MM.1S (cell line): ENCODE measurements at regions not wholly inside any gene's neighbourhood (a gene's known extent, or its start where the extent isn't known, plus 50 kb on each side); places are given as distances from the start of the nearest gene placed in this dataset.

ENCODE experiments used
- DNase-seq: peaks from one replicate; pipeline ENCODE4 v3.0.0-alpha.2; 2015
- H2AFZ ChIP-seq: fragments of 300-600 bp; sonication (generic); 2 replicates; pipeline ENCODE4 v1.6.0; 2016; ENCODE audit warnings: antibody characterized with exemption, low read length
- H3F3A ChIP-seq: fragments of 300-600 bp; sonication (generic); 2 replicates; pipeline ENCODE4 v1.6.1; 2016; ENCODE audit warnings: mild to moderate bottlenecking, antibody characterized with exemption, low read length, moderate library complexity, mixed read lengths; ENCODE audit not compliant: insufficient read depth
- H3K27ac ChIP-seq: fragments of 300-600 bp; sonication (generic); 2 replicates; pipeline ENCODE4 v1.5.1; 2016; ENCODE audit warnings: mild to moderate bottlenecking, low read length
- H3K27me3 ChIP-seq: fragments of 300-600 bp; sonication (generic); replicated peaks from 2 replicates; pipeline ENCODE4 v1.6.0; 2016; ENCODE audit warnings: low read length; ENCODE audit not compliant: insufficient read depth
- H3K36me3 ChIP-seq: fragments of 300-600 bp; sonication (generic); replicated peaks from 2 replicates; pipeline ENCODE4 v1.6.1; 2016; ENCODE audit warnings: mild to moderate bottlenecking, low read length, mixed read lengths; ENCODE audit not compliant: insufficient read depth
- H3K4me1 ChIP-seq: fragments of 300-600 bp; sonication (generic); 2 replicates; pipeline ENCODE4 v1.6.1; 2016; ENCODE audit warnings: low read length, mixed read lengths
- H3K4me2 ChIP-seq: fragments of 300-600 bp; sonication (generic); 2 replicates; pipeline ENCODE4 v1.6.0; 2016; ENCODE audit warnings: low read depth, low read length
- H3K4me3 ChIP-seq: fragments of 300-600 bp; sonication (generic); 2 replicates; pipeline ENCODE4 v1.5.1; 2016; ENCODE audit warnings: low read length, mixed read lengths
- H3K79me2 ChIP-seq: fragments of 300-600 bp; sonication (generic); 2 replicates; pipeline ENCODE4 v1.6.1; 2016; ENCODE audit warnings: mixed run types, low read length, mixed read lengths
- H3K9ac ChIP-seq: fragments of 300-600 bp; sonication (generic); 2 replicates; pipeline ENCODE4 v1.6.1; 2016; ENCODE audit warnings: low read length, mixed read lengths
- H3K9me2 ChIP-seq: fragments of 300-600 bp; sonication (generic); replicated peaks from 2 replicates; pipeline ENCODE4 v1.6.1; 2016; ENCODE audit warnings: mild to moderate bottlenecking, low read length, mixed read lengths; ENCODE audit not compliant: insufficient read depth
- H3K9me3 ChIP-seq: fragments of 300-600 bp; sonication (generic); replicated peaks from 2 replicates; pipeline ENCODE4 v1.6.1; 2016; ENCODE audit warnings: mild to moderate bottlenecking, low read length, mixed read lengths; ENCODE audit not compliant: insufficient read depth
- H4K20me1 ChIP-seq: fragments of 300-600 bp; sonication (generic); 2 replicates; pipeline ENCODE4 v1.6.1; 2016; ENCODE audit warnings: mild to moderate bottlenecking, low read length, moderate library complexity, mixed read lengths; ENCODE audit not compliant: insufficient read depth
- EZH2 ChIP-seq: fragments of 300-600 bp; sonication (generic); optimal IDR thresholded peaks from 2 replicates; pipeline ENCODE3; 2017; ENCODE audit warnings: low read depth, mild to moderate bottlenecking, antibody characterized with exemption, low read length, mixed read lengths
- EZH2phosphoT487 ChIP-seq: fragments of 300-600 bp; sonication (generic); IDR thresholded peaks from 2 replicates; pipeline ENCODE4 v1.6.1; 2018; ENCODE audit warnings: antibody characterized with exemption, low read length
- TF ChIP-seq, protein P1 (sequence below): fragments of 300-600 bp; sonication (generic); IDR thresholded peaks from 2 replicates; pipeline ENCODE4 v1.5.1; 2016; ENCODE audit warnings: antibody characterized with exemption, low read length, mixed read lengths

DNA sequence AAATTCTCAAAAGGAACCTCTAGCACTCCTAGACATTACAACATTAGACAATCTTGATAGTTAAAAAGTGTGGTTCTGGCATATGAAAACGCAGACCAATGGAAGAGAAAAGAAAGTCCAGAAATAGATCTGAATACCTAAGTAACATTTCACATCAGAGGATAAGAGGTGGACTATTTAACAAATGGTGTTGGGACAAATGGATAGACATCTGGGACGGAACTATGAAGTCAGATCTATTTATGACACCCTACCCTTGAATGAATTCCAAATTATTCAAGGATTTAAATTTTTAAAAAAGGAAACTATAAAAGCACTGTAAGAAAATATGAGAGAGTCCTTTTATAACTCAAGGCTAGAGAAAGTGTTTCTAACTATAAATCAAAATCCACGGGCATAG lies 111.3 kb downstream of the SCN11A start:
- H3K79me2 ChIP-seq: no peaks in the 10 kb centered on the region
- H3F3A ChIP-seq: no peaks in the 10 kb centered on the region
- H3K9me2 ChIP-seq: no peaks in the 10 kb centered on the region
- no peaks in the 10 kb centered on the region for H4K20me1 ChIP-seq
- no peaks in the 10 kb centered on the region for H3K9me3 ChIP-seq
- H3K27ac ChIP-seq: no peak overlapping the region
- no peaks in the 10 kb centered on the region for H3K36me3 ChIP-seq
- no peak overlapping the region for H2AFZ ChIP-seq
- H3K4me2 ChIP-seq: no peak overlapping the region
- TF ChIP-seq EZH2: no peak
- TF ChIP-seq, protein P1, sequence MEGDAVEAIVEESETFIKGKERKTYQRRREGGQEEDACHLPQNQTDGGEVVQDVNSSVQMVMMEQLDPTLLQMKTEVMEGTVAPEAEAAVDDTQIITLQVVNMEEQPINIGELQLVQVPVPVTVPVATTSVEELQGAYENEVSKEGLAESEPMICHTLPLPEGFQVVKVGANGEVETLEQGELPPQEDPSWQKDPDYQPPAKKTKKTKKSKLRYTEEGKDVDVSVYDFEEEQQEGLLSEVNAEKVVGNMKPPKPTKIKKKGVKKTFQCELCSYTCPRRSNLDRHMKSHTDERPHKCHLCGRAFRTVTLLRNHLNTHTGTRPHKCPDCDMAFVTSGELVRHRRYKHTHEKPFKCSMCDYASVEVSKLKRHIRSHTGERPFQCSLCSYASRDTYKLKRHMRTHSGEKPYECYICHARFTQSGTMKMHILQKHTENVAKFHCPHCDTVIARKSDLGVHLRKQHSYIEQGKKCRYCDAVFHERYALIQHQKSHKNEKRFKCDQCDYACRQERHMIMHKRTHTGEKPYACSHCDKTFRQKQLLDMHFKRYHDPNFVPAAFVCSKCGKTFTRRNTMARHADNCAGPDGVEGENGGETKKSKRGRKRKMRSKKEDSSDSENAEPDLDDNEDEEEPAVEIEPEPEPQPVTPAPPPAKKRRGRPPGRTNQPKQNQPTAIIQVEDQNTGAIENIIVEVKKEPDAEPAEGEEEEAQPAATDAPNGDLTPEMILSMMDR: no peak
- no peak for TF ChIP-seq EZH2phosphoT487
- H3K27me3 ChIP-seq: no peaks in the 10 kb centered on the region
- no peak overlapping the region for H3K4me3 ChIP-seq
- H3K9ac ChIP-seq: no peak overlapping the region
- H3K4me1 ChIP-seq: no peaks in the 10 kb centered on the region
- no peak for DNase-seq

DNA sequence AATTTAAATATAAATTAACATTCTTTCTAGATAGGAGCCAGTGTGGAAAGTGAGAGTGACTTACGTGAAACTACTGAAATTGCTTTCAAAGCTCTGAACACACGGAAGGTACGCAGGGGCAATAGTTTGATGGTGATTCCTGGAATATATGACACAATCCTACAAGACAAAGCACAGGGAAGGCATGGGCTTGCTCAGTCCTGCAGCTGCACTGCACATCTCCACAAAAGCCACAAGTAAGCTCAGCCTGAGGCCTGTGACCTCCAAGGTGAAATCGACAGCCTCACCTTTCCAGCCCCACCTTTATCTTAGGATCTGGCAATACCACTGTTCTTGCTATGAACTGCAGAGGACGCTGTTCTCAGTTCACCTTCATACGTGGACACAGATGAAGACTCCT lies 109.3 kb upstream of the SCN10A start:
- TF ChIP-seq EZH2 (no peak), EZH2phosphoT487 (no peak)
- TF ChIP-seq, protein P1: no peak
- no peak overlapping the region for H3K4me3 ChIP-seq

DNA sequence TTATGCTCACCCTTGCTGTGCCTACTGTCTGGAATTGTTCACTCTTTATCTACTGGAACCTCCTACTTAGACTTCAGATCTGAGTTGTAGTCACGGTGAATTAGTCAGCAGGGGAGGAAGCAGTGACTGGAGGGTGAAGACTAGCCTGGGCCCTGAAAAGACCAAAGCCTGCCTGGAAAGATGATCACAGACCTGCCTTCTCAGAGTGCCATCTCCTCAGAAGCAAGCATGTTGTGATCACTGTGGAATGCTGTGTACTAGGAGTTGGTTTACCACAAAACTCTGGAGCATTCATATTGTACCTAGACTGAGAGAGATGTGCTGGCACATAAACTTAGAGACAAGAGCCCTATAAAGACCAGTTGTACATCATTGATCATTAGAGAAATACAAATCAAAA lies 100.7 kb upstream of the SCN10A start:
- H3K79me2 ChIP-seq: no peaks in the 10 kb centered on the region
- no peaks in the 10 kb centered on the region for H3F3A ChIP-seq
- no peaks in the 10 kb centered on the region for H4K20me1 ChIP-seq
- H3K9me3 ChIP-seq: no peaks in the 10 kb centered on the region
- no peaks in the 10 kb centered on the region for H3K36me3 ChIP-seq
- no peak overlapping the region for H3K27ac ChIP-seq
- DNase-seq: no peak
- no peak overlapping the region for H3K4me3 ChIP-seq
- no peak overlapping the region for H3K9ac ChIP-seq
- no peak overlapping the region for H3K4me2 ChIP-seq
- no peak for TF ChIP-seq EZH2phosphoT487
- TF ChIP-seq, protein P1: no peak
- TF ChIP-seq EZH2: no peak
- H2AFZ ChIP-seq: no peak overlapping the region
- no peaks in the 10 kb centered on the region for H3K4me1 ChIP-seq
- no peaks in the 10 kb centered on the region for H3K9me2 ChIP-seq
- H3K27me3 ChIP-seq: no peaks in the 10 kb centered on the region

More for the DNA sequence above, 109.3 kb upstream of the SCN10A start:
- no peaks in the 10 kb centered on the region for H3K79me2 ChIP-seq
- no peaks in the 10 kb centered on the region for H3K36me3 ChIP-seq
- H3K9me2 ChIP-seq: no peaks in the 10 kb centered on the region
- H4K20me1 ChIP-seq: no peaks in the 10 kb centered on the region
- H3K4me1 ChIP-seq: no peaks in the 10 kb centered on the region
- no peak overlapping the region for H3K9ac ChIP-seq
- no peak overlapping the region for H3K4me2 ChIP-seq
- H3K9me3 ChIP-seq: no peaks in the 10 kb centered on the region
- H3K27ac ChIP-seq: no peak overlapping the region
- H3F3A ChIP-seq: no peaks in the 10 kb centered on the region
- no peaks in the 10 kb centered on the region for H3K27me3 ChIP-seq
- no peak overlapping the region for H2AFZ ChIP-seq
- DNase-seq: no peak

DNA sequence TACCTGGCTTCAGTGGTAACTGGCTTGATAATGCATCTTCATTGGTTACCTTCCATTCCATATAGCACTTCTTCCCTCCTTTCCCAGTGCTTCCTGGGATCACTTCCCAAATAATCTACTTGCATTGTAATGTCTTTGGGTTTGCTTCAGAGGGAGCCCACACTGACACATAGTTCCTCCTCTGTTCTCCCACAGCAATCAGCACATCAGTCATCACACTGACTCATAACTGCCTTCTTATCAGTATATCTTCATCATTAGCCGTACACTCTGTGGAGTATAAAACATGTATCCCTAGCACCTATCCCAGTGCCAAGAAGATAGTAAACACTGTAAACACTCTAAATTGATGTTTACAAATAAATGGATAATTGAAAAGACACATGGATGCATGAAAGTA lies 91.4 kb upstream of the SCN10A start:
- Histone ChIP-seq H3K4me1 (no peaks in the 10 kb centered on the region), H3K27me3 (no peaks in the 10 kb centered on the region), H3K9me2 (no peaks in the 10 kb centered on the region), H2AFZ (no peak overlapping the region), H3K36me3 (no peaks in the 10 kb centered on the region), H3K9me3 (no peaks in the 10 kb centered on the region), H4K20me1 (no peaks in the 10 kb centered on the region), H3K79me2 (no peaks in the 10 kb centered on the region), H3K4me2 (no peak overlapping the region), H3K9ac (no peak overlapping the region), H3K27ac (no peak overlapping the region), H3K4me3 (no peak overlapping the region), H3F3A (no peaks in the 10 kb centered on the region)
- TF ChIP-seq, protein P1: no peak
- TF ChIP-seq EZH2phosphoT487: no peak
- DNase-seq: no peak
